CD4-positive, alpha-beta T cell (primary cell): ENCODE measurements at regions not wholly inside any gene's neighbourhood (a gene's known extent, or its start where the extent isn't known, plus 50 kb on each side); places are given as distances from the start of the nearest gene placed in this dataset.

Experiments used
- ATAC-seq: fragments of 200-7000 bp; cut with Tn5 transposase; one replicate; pipeline ENCODE4 v1.10.0; 2022; ENCODE audit warnings: mild to moderate bottlenecking; ENCODE audit not compliant: poor library complexity
- CTCF ChIA-PET: fragments of 350-600 bp; sonication (Branson Sonifier 250); formaldehyde crosslinking; loops from one replicate; lab custom pipeline; 2021; ENCODE audit warnings: antibody characterized with exemption, inconsistent platforms; lab: Charles Lee
- POLR2A ChIA-PET: fragments of 350-600 bp; sonication (Branson Sonifier 250); formaldehyde crosslinking; loops from one replicate; lab custom pipeline; 2021; ENCODE audit warnings: antibody characterized with exemption, inconsistent platforms; lab: Charles Lee
- DNase-seq, 14 experiments: peaks; one replicate each; pipeline ENCODE4 v3.0.0-alpha.2; 2013 to 2020; ENCODE audit warnings: mixed read lengths in 2 of 14
- H3K27ac ChIP-seq, 2 donors: one replicate each; pipeline versions ENCODE4 v1.5.1 to v1.7.0; 2013; ENCODE audit warnings: low read length in 2 of 2, low read depth in 1 of 2, mild to moderate bottlenecking in 1 of 2
- H3K27me3 ChIP-seq, 2 experiments: 1 replicate in 1 of 2; 2 replicates in 1 of 2; pipeline versions ENCODE4 v1.6.1 to v1.7.0; 2013; ENCODE audit warnings: low read length in 2 of 2, control low read depth in 1 of 2, mild to moderate bottlenecking in 1 of 2, moderate library complexity in 1 of 2; ENCODE audit not compliant: insufficient read depth in 2 of 2, control insufficient read depth in 1 of 2
- H3K36me3 ChIP-seq: one replicate; pipeline ENCODE4 v1.6.1; 2013; ENCODE audit warnings: low read length, control low read depth; ENCODE audit not compliant: insufficient read depth
- H3K4me1 ChIP-seq: one replicate; pipeline ENCODE4 v1.6.1; 2013; ENCODE audit warnings: low read length, control low read depth; ENCODE audit not compliant: insufficient read depth
- H3K4me3 ChIP-seq: one replicate; pipeline ENCODE4 v1.5.1; 2013; ENCODE audit warnings: mild to moderate bottlenecking, low read length, moderate library complexity
- H3K9me3 ChIP-seq, 2 experiments: 1 replicate in 1 of 2; 2 replicates in 1 of 2; pipeline versions ENCODE4 v1.6.1 to v1.7.0; 2013; ENCODE audit warnings: low read length in 2 of 2, mild to moderate bottlenecking in 2 of 2, control low read depth in 1 of 2, moderate library complexity in 1 of 2; ENCODE audit not compliant: control insufficient read depth in 1 of 2, insufficient read depth in 1 of 2
- H3K27ac Mint-ChIP-seq: one replicate; pipeline ENCODE4 v1.8.0; 2020; ENCODE audit warnings: mixed read lengths
- H3K27me3 Mint-ChIP-seq: one replicate; pipeline ENCODE4 v1.8.0; 2021; ENCODE audit warnings: mixed read lengths
- H3K36me3 Mint-ChIP-seq: one replicate; pipeline ENCODE4 v1.8.0; 2021; ENCODE audit warnings: low read depth, mixed read lengths
- H3K4me1 Mint-ChIP-seq: one replicate; pipeline ENCODE4 v1.8.0; 2021; ENCODE audit warnings: low read depth, mixed read lengths
- H3K4me3 Mint-ChIP-seq: one replicate; pipeline ENCODE4 v1.8.0; 2020; ENCODE audit warnings: mild to moderate bottlenecking, mixed read lengths
- H3K9me3 Mint-ChIP-seq: one replicate; pipeline ENCODE4 v1.8.0; 2020; ENCODE audit warnings: mixed read lengths
- intact Hi-C, 2 experiments: fragments of 100-400 bp; cut with DNase I in 1 of 2; cut with micrococcal nuclease in 1 of 2; formaldehyde crosslinking; loops; one replicate each; pipeline versions ENCODE4 v1.15.1 to v1.9.0; 2023 to 2025; cut with DNase I, micrococcal nuclease
- TF ChIP-seq, protein P1 (sequence below): fragments of 200-600 bp; IDR thresholded peaks from one replicate; pipeline ENCODE4 v1.8.0; 2022; ENCODE audit warnings: antibody characterized with exemption, mild to moderate bottlenecking

DNA sequence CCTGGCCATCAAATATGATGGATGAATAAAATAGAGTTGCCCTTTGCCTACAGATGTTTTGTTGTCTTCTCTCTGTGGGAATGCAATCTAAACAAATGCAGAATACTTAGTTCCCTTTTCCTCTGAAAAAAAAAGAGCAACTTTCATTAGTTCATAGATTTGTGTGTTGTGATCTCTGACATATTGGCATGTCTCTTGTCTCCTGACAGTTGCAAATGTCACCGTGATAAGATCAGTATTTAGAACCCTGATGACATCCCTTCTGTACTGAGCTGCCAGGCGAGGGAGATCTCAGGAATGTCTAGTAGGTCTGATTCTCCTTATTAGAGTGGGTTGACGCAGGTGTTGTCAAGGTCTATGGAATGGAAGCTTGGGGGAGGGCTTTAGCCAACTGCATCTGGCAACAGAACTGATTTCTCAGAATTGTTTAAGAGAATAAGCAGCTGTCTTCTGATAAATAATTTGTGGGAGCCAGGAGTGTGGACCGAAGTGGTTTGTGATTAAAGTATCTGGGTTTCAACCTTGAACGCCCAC lies 130.4 kb downstream of the GALR1 start:
- H3K4me1 Mint-ChIP-seq = no peaks in the 10 kb centered on the region
- ATAC-seq = no peak
- no peaks in the 10 kb centered on the region for H3K9me3 Mint-ChIP-seq
- peaks cover 48% of the 10 kb centered on the region for H3K27me3 Mint-ChIP-seq
- no peaks in the 10 kb centered on the region for H3K36me3 ChIP-seq
- TF ChIP-seq, protein P1, sequence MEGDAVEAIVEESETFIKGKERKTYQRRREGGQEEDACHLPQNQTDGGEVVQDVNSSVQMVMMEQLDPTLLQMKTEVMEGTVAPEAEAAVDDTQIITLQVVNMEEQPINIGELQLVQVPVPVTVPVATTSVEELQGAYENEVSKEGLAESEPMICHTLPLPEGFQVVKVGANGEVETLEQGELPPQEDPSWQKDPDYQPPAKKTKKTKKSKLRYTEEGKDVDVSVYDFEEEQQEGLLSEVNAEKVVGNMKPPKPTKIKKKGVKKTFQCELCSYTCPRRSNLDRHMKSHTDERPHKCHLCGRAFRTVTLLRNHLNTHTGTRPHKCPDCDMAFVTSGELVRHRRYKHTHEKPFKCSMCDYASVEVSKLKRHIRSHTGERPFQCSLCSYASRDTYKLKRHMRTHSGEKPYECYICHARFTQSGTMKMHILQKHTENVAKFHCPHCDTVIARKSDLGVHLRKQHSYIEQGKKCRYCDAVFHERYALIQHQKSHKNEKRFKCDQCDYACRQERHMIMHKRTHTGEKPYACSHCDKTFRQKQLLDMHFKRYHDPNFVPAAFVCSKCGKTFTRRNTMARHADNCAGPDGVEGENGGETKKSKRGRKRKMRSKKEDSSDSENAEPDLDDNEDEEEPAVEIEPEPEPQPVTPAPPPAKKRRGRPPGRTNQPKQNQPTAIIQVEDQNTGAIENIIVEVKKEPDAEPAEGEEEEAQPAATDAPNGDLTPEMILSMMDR = no peak
- H3K27ac ChIP-seq = no peak overlapping the region
- H3K36me3 Mint-ChIP-seq = no peaks in the 10 kb centered on the region
- no peaks in the 10 kb centered on the region for H3K4me1 ChIP-seq
- no peaks in the 10 kb centered on the region for H3K9me3 ChIP-seq
- intact Hi-C loops = no loop called here
- POLR2A ChIA-PET = no interaction called here
- no peak overlapping the region for H3K27ac Mint-ChIP-seq
- peaks cover 6 to 27% of the 10 kb centered on the region in 2 experiments for H3K27me3 ChIP-seq
- CTCF ChIA-PET = no interaction called here
- no peak overlapping the region for H3K4me3 Mint-ChIP-seq
- H3K4me3 ChIP-seq = no peak overlapping the region
- no peak for DNase-seq

DNA sequence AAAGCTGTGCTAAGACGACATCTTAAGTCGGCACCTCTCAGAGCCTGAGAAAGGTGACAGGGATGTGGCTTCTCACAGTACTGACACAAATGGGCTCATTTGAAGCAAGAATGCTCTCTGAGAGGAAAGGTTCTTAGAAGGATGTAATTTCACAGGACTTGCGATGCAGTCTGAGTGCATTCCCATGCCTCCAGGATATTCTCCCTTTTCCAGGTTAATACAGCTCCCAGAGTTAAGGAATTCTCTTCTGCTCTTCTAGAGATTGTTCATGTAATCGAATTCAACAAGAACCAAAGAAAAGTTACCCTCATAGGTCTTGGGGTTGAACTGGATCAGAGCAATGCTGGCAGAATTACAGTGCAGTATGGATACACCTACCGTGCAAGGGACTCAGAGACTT lies 131.0 kb downstream of the GALR1 start:
- Mint-ChIP-seq H3K36me3 (no peaks in the 10 kb centered on the region), H3K9me3 (no peaks in the 10 kb centered on the region), H3K4me3 (no peak overlapping the region), H3K27me3 (peaks cover 48% of the 10 kb centered on the region), H3K4me1 (no peaks in the 10 kb centered on the region), H3K27ac (no peak overlapping the region)
- ChIA-PET POLR2A (no interaction called here), CTCF (no interaction called here)
- H3K27ac ChIP-seq = no peak overlapping the region
- intact Hi-C loops = no loop called here
- H3K4me1 ChIP-seq = no peaks in the 10 kb centered on the region
- no peak for ATAC-seq
- H3K36me3 ChIP-seq = no peaks in the 10 kb centered on the region
- DNase-seq = no peak
- H3K9me3 ChIP-seq = no peaks in the 10 kb centered on the region
- TF ChIP-seq, protein P1 = no peak
- no peak overlapping the region for H3K4me3 ChIP-seq
- peaks cover 4 to 27% of the 10 kb centered on the region in 2 experiments for H3K27me3 ChIP-seq

DNA sequence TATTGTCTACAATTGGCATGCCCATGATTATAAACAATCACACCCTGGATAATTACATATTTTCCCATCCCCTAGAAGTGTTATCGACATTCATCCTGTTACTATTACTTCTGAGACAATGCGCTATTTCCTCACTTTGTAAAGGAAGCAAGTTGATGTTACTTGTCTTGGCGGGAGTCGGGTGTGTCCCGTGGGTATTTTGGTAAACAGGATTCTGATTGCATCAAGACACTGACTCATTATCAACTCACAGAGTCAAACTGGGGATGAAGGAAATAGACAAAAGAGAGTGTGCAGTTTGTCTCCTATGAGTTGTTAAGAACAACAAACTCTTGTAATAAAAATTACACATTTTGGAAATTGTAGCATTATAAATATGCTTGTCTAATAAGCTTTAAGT lies 142.7 kb downstream of the GALR1 start:
- ATAC-seq = no peak
- H3K36me3 ChIP-seq = no peaks in the 10 kb centered on the region
- ChIA-PET POLR2A (no interaction called here), CTCF (no interaction called here)
- no peak overlapping the region for H3K27ac ChIP-seq
- Mint-ChIP-seq H3K27ac (no peak overlapping the region), H3K9me3 (no peaks in the 10 kb centered on the region), H3K27me3 (peaks cover 21% of the 10 kb centered on the region), H3K4me3 (no peak overlapping the region), H3K36me3 (no peaks in the 10 kb centered on the region), H3K4me1 (no peaks in the 10 kb centered on the region)
- no peaks in the 10 kb centered on the region for H3K4me1 ChIP-seq
- no peak for DNase-seq
- H3K27me3 ChIP-seq = peaks cover 3 to 4% of the 10 kb centered on the region in 2 experiments
- no peak overlapping the region for H3K4me3 ChIP-seq
- TF ChIP-seq, protein P1 = no peak
- intact Hi-C loops = no loop called here
- no peaks in the 10 kb centered on the region for H3K9me3 ChIP-seq
